ENCODE measurements at regions not wholly inside any gene's neighbourhood (a gene's known extent, or its start where the extent isn't known, plus 50 kb on each side); places are given as distances from the start of the nearest gene placed in this dataset.
"Not testable (repeated sequence)": the region's sequence is repeated elsewhere in the genome, so short reads cannot be mapped to it uniquely, and the experiment has no call there.

DNA sequence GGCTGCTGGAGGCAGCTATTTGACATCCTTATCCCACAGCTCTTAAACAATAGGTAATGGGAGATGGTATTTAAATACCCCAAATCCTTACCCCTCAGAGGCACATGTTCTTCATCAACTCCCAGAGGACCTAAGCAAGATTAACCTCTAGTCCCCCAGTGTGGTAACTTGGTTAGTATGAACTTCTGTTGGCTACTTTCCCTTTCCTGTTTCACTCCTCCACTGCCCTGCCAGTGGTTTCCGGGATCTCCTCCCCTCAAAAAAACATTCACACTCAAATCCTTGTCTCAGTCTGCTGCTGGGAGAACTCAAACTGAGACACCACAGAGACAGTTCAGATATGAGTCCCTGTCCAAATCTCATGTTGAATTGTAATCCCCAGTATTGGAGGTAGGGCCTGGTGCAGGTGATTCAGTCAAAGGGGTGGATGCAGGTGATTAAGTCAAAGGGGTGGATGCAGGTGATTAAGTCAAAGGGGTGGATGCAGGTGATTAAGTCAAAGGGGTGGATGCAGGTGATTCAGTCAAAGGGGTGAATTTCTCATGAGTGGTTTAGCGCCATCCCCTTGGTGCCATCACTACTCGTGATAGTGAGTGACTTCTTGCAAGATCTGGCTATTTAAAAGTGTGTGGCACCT, 335.0 kb upstream of the CTNNB1 start:
- no peak for DNase-seq

GRCh38 chr3:40864915-40865314, 334.4 kb upstream of the CTNNB1 start:
- DNase-seq = no peak

DNA sequence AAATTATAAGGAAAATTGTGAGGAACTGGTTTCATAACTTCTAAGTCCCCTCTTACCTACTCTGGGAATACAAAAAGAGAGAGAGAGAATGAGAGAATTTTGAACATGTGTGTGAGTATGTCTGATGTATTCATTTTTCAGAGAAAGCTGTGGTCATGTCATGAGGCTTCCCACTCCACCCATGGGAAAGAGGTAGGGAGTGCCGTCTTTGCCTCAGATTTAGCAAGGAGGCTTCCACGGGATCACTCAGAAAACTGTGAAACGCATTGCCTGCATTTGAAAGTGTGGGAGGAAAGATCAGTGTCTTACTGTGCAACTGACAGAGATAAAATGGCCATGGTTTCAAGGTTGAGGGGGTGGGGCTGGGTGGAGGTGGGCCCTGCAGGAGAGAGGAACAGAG, 331.5 kb upstream of the CTNNB1 start:
- no peak for DNase-seq

- DNase-seq = no peak
Observed at GRCh38 chr3:40869013-40869412, 330.3 kb upstream of the CTNNB1 start.

- no peak for DNase-seq
Observed at GRCh38 chr3:40869939-40870338, 329.4 kb upstream of the CTNNB1 start.

DNA sequence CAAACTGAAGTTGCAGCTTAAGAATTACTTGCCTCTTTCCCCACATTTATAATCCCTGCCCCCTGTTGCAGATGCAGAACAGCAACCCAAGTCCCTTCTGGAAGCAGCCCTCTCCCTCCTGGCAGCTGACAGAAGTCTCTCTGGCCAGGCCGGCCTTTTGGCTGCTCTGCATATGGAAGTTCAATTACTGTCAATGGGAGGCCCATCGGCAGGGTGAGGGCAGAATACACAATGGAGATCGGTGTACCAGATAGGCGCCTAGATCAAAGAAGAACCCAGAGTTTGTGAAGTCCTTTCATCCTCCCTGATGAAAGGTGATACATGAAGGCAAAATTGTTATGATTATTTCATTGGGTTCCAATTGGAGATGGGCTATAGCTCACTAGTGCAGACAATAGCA, 327.9 kb upstream of the CTNNB1 start:
- no peak for DNase-seq

- no peak for DNase-seq
Observed at GRCh38 chr3:40872258-40872920, 326.9 kb upstream of the CTNNB1 start.

DNA sequence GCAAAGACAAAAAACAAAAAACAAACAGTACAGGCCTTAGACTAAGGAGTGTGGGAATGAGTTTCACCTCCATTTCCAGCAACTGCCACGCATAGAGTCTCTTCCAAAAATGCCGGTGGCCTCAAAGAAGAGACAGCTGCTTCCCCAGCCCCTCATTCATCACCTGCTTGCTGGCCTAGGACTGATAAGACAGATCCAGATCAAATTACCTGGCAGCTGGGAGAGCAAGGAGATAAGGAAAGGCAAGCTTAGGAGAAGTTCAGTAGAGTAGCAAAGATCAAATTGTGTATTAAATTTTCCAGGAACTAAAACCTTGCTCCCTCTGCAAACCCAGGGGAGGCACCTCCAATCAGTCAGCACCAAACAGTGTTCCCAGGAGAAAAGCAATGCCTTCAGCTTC, 325.8 kb upstream of the CTNNB1 start:
- DNase-seq = no peak

DNA sequence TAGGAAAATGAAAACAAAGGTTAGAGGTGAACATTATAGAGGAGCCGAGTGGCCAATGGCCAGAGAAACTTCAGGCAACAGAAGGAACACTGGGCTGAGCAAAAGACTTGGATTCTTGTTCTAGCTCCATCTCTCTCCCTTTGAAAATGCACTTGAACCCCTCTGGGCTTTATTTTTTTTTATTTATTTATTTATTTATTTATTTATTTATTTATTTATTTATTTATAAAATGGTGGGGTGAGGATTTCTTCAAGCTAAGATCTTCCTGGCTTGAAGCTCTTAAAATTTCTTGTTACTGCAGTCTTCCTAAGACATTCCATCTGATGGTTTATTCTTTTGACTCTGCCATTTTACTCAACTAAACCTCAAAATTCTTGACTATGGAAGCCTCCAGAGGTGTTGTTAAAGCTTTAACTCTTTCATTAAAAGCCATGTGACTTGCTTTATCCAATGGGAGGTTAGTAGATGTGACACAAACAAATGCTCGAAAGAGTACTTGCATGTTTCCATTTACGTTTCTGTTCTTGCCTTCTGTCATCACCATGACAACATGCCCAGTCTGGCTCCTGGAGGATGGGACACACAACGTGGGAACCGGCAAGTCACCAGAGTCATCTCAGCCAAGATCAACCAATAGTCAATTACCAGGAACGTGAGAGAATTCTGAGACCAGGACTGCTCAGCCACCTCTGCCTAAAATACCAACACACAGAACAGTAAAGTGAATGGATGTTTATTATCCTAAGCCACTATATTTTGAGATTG, 325.2 kb upstream of the CTNNB1 start:
- DNase-seq = no peak

DNA sequence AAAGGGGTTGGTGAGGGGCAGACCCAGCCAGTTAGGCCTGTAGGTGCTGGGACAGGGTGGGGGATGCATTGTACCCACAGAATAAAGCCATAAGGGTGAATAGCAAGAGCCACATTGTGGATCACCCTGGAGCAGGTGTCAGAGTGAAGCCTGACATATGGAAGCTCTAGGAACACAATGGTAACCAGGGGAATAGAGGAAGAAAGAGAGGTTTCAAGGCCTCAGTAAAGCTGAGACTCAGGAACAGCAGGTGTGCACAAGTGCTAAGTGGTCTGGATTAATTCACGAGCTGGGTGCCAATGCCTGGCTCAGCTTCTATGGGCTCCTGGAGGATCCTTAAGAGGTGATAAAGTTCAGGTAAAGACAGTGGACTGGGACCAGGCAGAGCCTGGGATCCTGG, 323.7 kb upstream of the CTNNB1 start:
- no peak for DNase-seq

DNA sequence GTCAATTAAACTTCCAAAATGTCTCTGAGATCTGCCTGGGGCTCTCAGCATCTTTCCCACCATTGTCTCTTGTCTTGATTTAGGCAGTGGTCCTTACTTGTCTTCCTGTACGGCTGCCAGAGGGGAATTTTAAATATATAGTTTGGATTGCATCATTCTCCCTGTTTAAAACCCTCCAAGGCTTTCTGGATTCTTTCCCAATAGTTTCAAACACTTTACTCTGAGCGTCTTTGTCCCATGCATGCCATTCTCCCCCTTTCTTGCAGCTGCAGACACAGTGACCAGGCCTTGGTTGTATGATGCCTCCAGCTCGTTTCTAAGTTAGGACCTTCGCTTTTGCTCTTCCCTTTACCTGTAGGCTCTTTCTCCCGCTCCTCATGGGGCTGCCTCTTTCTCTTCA, 323.3 kb upstream of the CTNNB1 start:
- no peak for DNase-seq

GRCh38 chr3:40876496-40876895, 322.8 kb upstream of the CTNNB1 start:
- DNase-seq = no peak

- DNase-seq = no peak
Observed at GRCh38 chr3:40877631-40878463, 321.5 kb upstream of the CTNNB1 start.

DNA sequence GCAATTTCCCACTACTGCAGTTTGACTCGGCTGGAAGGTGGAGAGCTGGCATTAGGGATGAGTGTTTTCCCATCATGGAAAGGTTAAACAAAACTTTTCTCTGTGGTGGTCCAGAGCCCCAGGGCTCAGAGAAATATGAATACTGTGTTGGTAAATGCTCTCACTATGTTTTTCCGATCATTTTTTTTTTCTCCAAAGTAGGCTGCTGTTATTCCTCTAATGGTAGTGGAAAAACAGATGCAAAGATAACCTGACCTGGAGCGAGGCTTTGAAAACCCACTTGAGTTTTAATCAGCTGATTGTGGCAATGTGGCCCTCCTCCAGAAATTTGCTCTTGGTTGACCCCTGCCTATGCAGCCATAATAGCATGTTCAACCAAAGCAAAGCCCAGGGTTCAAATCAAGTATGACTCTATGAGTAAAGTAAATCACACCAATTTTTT, 320.8 kb upstream of the CTNNB1 start:
- no peak for DNase-seq

DNA sequence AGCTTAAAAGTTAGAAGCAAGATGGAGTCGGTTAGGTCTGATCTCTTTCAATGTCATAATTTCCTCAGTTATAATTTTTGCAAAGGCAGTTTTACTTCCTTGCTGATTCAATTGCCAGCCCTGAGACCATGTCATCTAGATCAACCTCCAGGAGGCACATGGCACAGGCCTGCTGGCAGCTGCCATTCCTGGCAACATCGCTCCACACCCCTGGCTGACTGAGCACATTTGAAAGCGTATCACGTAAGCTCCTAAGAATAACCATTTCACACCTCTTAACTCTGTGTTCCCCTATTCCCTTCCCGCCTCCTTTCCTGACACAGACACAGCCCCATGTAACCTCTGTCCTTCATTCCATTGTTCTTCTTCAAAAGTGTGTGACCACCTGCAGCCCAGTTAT, 313.9 kb upstream of the CTNNB1 start:
- no peak for DNase-seq

DNA sequence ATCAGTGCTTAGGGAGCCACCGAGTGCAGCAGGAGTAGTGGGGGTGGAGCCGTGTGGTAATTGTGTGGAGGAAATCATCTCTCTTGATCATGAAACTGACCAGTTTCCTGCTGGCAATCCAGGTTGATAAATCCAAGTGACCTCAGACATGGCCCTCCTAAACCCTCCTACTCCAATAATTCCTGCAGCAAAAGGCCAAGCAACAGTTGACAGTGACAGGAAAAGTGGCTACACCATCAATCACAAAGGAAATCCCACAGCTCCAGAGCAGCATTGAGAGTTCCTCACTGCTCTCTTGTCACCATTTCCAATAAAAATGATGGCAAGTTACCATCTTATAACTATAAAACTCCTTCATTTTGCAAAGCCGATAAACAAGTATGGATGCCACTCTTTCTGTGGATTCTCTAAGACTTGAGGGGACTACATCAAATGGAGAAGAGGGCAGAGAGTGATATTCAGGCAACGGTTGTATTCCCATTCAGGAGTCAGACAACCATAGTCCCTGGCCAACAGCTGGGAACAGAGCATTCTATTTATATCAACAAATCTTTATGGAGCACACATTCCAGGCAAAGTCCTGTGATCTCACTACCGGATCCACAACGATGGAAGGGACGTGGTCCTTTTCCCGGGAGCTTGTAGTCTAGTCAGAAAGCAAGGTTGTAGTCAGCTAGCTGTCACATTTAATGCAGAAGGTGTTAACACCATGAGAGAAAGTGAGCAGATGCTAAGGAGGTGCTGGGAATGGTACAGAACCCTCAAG, 312.5 kb upstream of the CTNNB1 start:
- DNase-seq = no peak

DNA sequence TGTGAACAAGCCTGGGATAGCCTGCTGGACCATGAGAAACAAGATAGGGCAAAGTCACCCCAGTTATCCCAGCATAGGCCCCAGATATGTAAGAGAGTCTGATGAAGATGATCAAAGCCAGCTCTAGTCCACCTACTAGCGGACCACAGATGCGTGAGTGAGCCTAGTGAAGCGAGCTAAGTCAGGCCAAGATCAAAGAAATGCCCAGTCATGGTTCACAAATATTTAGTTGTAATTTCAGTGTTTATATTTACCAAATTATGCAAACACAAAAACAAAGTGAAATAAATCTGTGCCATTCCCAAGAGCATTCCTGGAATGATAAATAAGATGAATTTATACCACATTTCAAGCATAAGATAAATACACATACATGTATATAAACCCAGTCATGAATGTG, 308.1 kb upstream of the CTNNB1 start:
- no peak for DNase-seq

DNA sequence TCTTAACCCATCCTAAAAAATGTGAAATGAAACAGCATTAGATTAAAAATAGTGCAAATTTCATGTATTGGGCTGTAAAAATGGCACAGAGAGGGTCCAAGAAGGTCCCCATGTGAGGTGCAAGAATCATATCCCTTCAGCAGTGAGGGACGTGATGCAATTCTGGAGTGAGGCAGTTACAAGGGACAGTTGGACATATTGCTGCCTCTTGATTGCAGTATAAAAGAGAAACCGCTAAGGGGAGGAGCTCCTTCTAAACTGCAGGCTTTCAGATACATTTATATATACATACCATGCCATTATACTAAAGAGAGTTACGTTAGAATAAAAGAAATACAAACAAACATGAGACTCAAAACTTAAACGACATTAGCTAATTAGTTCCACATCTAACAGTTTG, 304.2 kb upstream of the CTNNB1 start:
- DNase-seq = no peak

- DNase-seq = no peak
Observed at GRCh38 chr3:40899286-40899712, 300.0 kb upstream of the CTNNB1 start.

DNA sequence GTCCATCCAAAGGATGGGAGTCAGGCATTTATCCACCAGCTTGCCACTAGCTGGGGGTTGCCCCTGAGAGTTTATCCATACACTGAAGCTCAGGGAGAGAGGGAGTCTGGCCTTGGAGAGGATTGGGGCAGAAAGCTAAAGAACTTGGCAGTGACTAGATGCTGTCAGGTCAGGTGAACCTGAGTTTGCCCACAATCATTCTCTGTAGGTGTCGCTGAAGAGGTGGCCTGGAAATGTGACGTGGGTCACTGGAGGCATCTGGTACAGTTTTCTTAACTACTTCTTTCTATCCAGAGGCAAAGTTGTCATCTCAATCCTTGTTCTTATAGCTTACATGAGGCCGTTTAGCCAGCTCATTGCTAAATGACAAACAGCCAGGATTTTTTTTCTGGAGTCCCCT, 298.0 kb upstream of the CTNNB1 start:
- DNase-seq = no peak

GRCh38 chr3:40901796-40902195, 297.5 kb upstream of the CTNNB1 start:
- DNase-seq = no peak

- not testable (repeated sequence) for DNase-seq
Observed at GRCh38 chr3:40907907-40908465, 291.3 kb upstream of the CTNNB1 start.

Data from activated CD4-positive, alpha-beta T cell treated with anti-CD3 and anti-CD28 coated beads, Interleukin-10, Interleukin-2, amounts not matched to agents 100 ng/mL and 50 ng/mL, durations not matched to agents 16 hours and 8 hours (primary cell).